AG09319 (cell line): ENCODE measurements at regions not wholly inside any gene's neighbourhood (a gene's known extent, or its start where the extent isn't known, plus 50 kb on each side); places are given as distances from the start of the nearest gene placed in this dataset.

Source experiments
- DNase-seq: peaks from one replicate; pipeline ENCODE4 v3.0.0-alpha.2; 2010; ENCODE audit warnings: low read depth; ENCODE audit errors: extremely low read depth
- TF ChIP-seq, protein P1 (sequence below): IDR thresholded peaks from 2 replicates; pipeline ENCODE4 v1.5.1; 2011; ENCODE audit warnings: low read depth, mild to moderate bottlenecking, inconsistent platforms, low read length, moderate library complexity

DNA sequence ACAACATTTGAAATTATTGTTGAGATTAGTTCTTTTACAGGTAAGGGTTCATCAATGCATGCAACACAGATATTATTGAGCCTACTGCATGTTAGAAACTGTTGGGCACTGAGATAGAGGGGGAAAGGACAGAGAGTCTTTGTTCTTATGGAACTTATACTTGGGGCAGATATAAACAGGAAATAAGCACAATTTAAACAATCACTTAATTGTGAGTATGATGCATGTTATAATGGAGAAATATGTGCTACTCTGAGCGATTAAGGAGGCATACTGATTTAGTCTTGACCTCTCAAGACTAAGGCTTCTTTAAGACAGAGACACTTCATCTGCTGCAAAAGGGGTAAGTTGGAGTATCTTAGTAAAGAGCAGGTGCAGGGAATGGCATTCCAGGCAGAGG, 593.3 kb downstream of the CCSER2 start:
- TF ChIP-seq, protein P1, sequence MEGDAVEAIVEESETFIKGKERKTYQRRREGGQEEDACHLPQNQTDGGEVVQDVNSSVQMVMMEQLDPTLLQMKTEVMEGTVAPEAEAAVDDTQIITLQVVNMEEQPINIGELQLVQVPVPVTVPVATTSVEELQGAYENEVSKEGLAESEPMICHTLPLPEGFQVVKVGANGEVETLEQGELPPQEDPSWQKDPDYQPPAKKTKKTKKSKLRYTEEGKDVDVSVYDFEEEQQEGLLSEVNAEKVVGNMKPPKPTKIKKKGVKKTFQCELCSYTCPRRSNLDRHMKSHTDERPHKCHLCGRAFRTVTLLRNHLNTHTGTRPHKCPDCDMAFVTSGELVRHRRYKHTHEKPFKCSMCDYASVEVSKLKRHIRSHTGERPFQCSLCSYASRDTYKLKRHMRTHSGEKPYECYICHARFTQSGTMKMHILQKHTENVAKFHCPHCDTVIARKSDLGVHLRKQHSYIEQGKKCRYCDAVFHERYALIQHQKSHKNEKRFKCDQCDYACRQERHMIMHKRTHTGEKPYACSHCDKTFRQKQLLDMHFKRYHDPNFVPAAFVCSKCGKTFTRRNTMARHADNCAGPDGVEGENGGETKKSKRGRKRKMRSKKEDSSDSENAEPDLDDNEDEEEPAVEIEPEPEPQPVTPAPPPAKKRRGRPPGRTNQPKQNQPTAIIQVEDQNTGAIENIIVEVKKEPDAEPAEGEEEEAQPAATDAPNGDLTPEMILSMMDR, result no peak
- no peak for DNase-seq

GRCh38 chr10:84924131-84924530, 595.7 kb downstream of the CCSER2 start:
- TF ChIP-seq, protein P1, result no peak
- no peak for DNase-seq

DNA sequence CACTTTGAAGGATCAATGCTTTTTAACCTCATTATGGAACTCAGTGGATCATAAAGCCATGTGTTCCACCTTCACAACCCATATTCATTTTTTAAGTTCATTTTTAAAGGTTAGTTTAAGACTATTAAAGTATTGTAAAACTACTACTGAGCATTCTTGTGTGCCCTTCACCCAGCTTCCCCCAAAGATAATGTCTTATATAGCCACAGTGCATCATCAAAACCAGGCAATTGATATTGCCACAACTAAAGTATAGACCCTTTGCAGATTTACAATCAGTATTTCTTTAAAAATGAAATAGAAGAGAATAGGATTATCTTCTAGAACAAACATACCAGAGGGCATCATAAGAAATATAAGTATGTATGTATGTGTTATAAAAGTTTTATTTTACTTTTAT, 597.1 kb downstream of the CCSER2 start:
- DNase-seq, result no peak

DNA sequence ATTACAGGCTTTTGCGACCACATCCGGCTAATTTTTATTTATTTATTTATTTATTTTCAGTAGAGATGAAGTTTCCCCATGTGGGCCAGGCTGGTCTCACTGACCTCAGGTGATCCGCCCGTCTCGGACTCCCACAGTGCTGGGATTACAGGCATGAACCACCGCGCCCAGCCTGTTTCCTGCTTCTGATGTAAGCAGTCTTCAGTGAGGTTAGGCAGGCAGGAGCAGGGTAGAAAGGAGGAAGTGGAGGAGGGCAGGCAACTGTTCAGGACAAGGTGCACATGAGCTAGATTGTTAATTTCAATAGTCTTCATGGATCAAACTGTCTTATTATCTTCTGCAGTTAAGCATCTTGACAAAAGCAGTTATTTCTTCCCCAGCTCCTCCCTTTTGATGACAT, 605.0 kb downstream of the CCSER2 start:
- TF ChIP-seq, protein P1, result no peak
- no peak for DNase-seq

More for the DNA sequence above, 597.1 kb downstream of the CCSER2 start:
- TF ChIP-seq, protein P1, result no peak

GRCh38 chr10:84935772-84936171, 607.4 kb downstream of the CCSER2 start:
- DNase-seq, result no peak
- TF ChIP-seq, protein P1, result no peak

- TF ChIP-seq, protein P1, result no peak
- no peak for DNase-seq
Observed at GRCh38 chr10:84938117-84938905, 609.9 kb downstream of the CCSER2 start.

- TF ChIP-seq, protein P1, result no peak
- DNase-seq, result no peak
Observed at GRCh38 chr10:84943541-84943940, 615.2 kb downstream of the CCSER2 start.
